ENCODE measurements at regions not wholly inside any gene's neighbourhood (a gene's known extent, or its start where the extent isn't known, plus 50 kb on each side); places are given as distances from the start of the nearest gene placed in this dataset.

- TF ChIP-seq CHD7 (IDR thresholded peaks at IDR 0.05; ENCODE audit: insufficient replicate concordance, low read length) = no peak
- TF ChIP-seq YY1 (IDR thresholded peaks at IDR 0.05; ENCODE audit: low read depth, low read length) = no peak
- no peak for TF ChIP-seq SIRT6 (IDR thresholded peaks at IDR 0.05; ENCODE audit: low read length)
- TF ChIP-seq BCL11A (IDR thresholded peaks at IDR 0.05; ENCODE audit: low read depth in 2 of 2, low read length in 2 of 2) = no peak
- no peak for TF ChIP-seq TAF7 (optimal IDR thresholded peaks at IDR 0.05; ENCODE audit: borderline replicate concordance, low read depth, low read length)
- TF ChIP-seq CHD2 (IDR thresholded peaks at IDR 0.05; ENCODE audit: low read length) = no peak
Measured at GRCh38 chrX:95836517-95836916, 848.1 kb upstream of the DIAPH2 start (continued).

All from H1 (cell line).